Prostate gland (tissue), 1 donor: ENCODE measurements at regions not wholly inside any gene's neighbourhood (a gene's known extent, or its start where the extent isn't known, plus 50 kb on each side); places are given as distances from the start of the nearest gene placed in this dataset.

Experiments used
- POLR2A ChIP-seq: fragments of 450-650 bp; IDR thresholded peaks from one replicate; pipeline ENCODE4 v1.6.1; 2016; ENCODE audit warnings: antibody characterized with exemption, mild to moderate bottlenecking
- POLR2AphosphoS5 ChIP-seq: sonication (generic); formaldehyde crosslinking; IDR thresholded peaks from one replicate; pipeline ENCODE4 v1.6.1; 2017; ENCODE audit warnings: antibody characterized with exemption

DNA sequence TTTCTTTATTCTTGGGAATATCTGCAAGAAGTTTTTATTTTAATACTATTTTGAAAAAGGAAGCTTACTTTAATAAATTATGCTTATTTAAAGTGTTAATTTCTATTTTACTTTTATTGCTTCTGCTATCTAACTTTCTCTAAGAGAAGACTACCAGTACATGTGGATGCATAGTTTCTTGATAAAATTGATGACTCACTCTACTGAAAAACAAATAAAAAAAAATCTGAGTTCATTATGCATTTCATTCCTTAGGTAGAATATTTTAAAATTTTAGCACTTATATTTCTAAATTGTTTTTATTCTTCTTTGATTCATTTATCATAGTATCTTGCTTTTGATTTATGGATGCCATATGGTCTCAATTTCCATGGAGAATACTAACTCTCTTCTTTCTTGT is 217.9 kb downstream of the TAF11L14 start:
- TF ChIP-seq POLR2A (no peak), POLR2AphosphoS5 (no peak)
